ENCODE measurements at regions not wholly inside any gene's neighbourhood (a gene's known extent, or its start where the extent isn't known, plus 50 kb on each side); places are given as distances from the start of the nearest gene placed in this dataset.

GRCh38 chr11:103794262-103794661, 242.2 kb upstream of the DDI1 start:
- no peak for TF ChIP-seq ZFX (IDR thresholded peaks at IDR 0.05)
- no peak for TF ChIP-seq CTCF (conservative IDR thresholded peaks at IDR 0.05)
